ENCODE measurements at regions not wholly inside any gene's neighbourhood (a gene's known extent, or its start where the extent isn't known, plus 50 kb on each side); places are given as distances from the start of the nearest gene placed in this dataset.

DNA sequence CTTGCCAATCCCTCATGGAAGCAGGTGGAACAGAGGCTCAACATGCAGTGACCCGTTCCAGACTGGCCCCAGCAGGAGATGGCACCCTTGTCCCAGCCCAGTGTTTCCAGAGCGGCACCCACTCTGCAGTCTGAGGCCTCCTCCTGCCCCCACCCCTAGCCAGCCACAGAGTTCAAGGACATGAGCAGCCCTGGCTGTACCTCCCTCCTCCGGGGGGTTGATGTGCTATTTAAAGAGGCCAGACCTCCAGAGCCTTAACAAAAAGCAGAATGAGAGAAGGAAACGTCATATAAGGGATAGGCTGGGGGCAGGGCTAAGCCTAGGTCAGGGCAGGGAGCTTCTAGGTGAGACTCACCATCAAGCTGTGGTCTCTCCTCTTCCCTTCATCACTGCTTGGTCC lies 115.7 kb upstream of the NANOS1 start:
- TF ChIP-seq, protein P1, sequence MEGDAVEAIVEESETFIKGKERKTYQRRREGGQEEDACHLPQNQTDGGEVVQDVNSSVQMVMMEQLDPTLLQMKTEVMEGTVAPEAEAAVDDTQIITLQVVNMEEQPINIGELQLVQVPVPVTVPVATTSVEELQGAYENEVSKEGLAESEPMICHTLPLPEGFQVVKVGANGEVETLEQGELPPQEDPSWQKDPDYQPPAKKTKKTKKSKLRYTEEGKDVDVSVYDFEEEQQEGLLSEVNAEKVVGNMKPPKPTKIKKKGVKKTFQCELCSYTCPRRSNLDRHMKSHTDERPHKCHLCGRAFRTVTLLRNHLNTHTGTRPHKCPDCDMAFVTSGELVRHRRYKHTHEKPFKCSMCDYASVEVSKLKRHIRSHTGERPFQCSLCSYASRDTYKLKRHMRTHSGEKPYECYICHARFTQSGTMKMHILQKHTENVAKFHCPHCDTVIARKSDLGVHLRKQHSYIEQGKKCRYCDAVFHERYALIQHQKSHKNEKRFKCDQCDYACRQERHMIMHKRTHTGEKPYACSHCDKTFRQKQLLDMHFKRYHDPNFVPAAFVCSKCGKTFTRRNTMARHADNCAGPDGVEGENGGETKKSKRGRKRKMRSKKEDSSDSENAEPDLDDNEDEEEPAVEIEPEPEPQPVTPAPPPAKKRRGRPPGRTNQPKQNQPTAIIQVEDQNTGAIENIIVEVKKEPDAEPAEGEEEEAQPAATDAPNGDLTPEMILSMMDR (IDR thresholded peaks at IDR 0.05), result no peak
- TF ChIP-seq EP300 (IDR thresholded peaks at IDR 0.05), result no peak

All from gastroesophageal sphincter (tissue), 3 donors.